GM23338 (cell line): ENCODE measurements at regions not wholly inside any gene's neighbourhood (a gene's known extent, or its start where the extent isn't known, plus 50 kb on each side); places are given as distances from the start of the nearest gene placed in this dataset.

Source experiments
- ATAC-seq: fragments of 200-7000 bp; cut with Tn5 transposase; 3 replicates; pipeline ENCODE4 v1.9.1; 2020
- DNase-seq: peaks from one replicate; pipeline ENCODE4 v3.0.0-alpha.2; 2015; ENCODE audit warnings: low spot score
- H2AFZ ChIP-seq: fragments of 200-600 bp; sonication (generic); 2 replicates; pipeline ENCODE4 v1.8.0; 2016; ENCODE audit warnings: antibody characterized with exemption, mild to moderate bottlenecking, moderate library complexity
- H3F3A ChIP-seq: fragments of 200-600 bp; sonication (generic); replicated peaks from 2 replicates; pipeline ENCODE4 v1.8.0; 2017; ENCODE audit warnings: antibody characterized with exemption, mixed run types, low read depth
- H3K27ac ChIP-seq: fragments of 200-600 bp; sonication (generic); 2 replicates; pipeline ENCODE4 v1.6.1; 2016; ENCODE audit warnings: low read depth
- H3K27me3 ChIP-seq: fragments of 200-600 bp; sonication (generic); 2 replicates; pipeline ENCODE4 v1.8.0; 2016; ENCODE audit warnings: mild to moderate bottlenecking, mixed run types, moderate library complexity; ENCODE audit not compliant: insufficient read depth
- H3K36me3 ChIP-seq: fragments of 200-600 bp; sonication (generic); 2 replicates; pipeline ENCODE4 v1.8.0; 2016; ENCODE audit warnings: mild to moderate bottlenecking; ENCODE audit not compliant: insufficient read depth
- H3K4me1 ChIP-seq: fragments of 200-600 bp; sonication (generic); 2 replicates; pipeline ENCODE4 v1.8.0; 2016; ENCODE audit warnings: mild to moderate bottlenecking, moderate library complexity; ENCODE audit not compliant: insufficient read depth
- H3K4me2 ChIP-seq: fragments of 200-600 bp; sonication (generic); 2 replicates; pipeline ENCODE4 v1.7.1; 2017; ENCODE audit warnings: mixed run types
- H3K4me3 ChIP-seq: fragments of 200-600 bp; sonication (generic); 2 replicates; pipeline ENCODE4 v1.6.1; 2016; ENCODE audit warnings: mixed run types
- H3K79me2 ChIP-seq: fragments of 200-600 bp; sonication (generic); replicated peaks from 2 replicates; pipeline ENCODE4 v1.8.0; 2017; ENCODE audit warnings: mild to moderate bottlenecking; ENCODE audit not compliant: insufficient read depth
- H3K9me2 ChIP-seq: fragments of 200-600 bp; sonication (generic); 2 replicates; pipeline ENCODE4 v1.8.0; 2017; ENCODE audit not compliant: insufficient read depth
- H4K20me1 ChIP-seq: fragments of 200-600 bp; sonication (generic); replicated peaks from 2 replicates; pipeline ENCODE4 v1.8.0; 2017; ENCODE audit warnings: mild to moderate bottlenecking; ENCODE audit not compliant: insufficient read depth
- H3K27ac Mint-ChIP-seq: 2 replicates; pipeline ENCODE4 v1.8.0; 2020; ENCODE audit warnings: inconsistent platforms, mild to moderate bottlenecking, moderate library complexity, mixed read lengths
- H3K27me3 Mint-ChIP-seq: 3 replicates; pipeline ENCODE4 v1.8.0; 2022; ENCODE audit warnings: low read depth, mild to moderate bottlenecking, moderate library complexity, mixed read lengths, inconsistent platforms; ENCODE audit not compliant: insufficient read depth, poor library complexity
- H3K36me3 Mint-ChIP-seq: 3 replicates; pipeline ENCODE4 v1.8.0; 2021; ENCODE audit warnings: low read depth, mild to moderate bottlenecking, inconsistent platforms, moderate library complexity, mixed read lengths
- H3K4me1 Mint-ChIP-seq: 3 replicates; pipeline ENCODE4 v1.8.0; 2020; ENCODE audit warnings: mild to moderate bottlenecking, inconsistent platforms, mixed read lengths
- H3K4me3 Mint-ChIP-seq: 3 replicates; pipeline ENCODE4 v1.8.0; 2021; ENCODE audit warnings: moderate library complexity, mild to moderate bottlenecking, inconsistent platforms, mixed read lengths
- H3K9me3 Mint-ChIP-seq: 3 replicates; pipeline ENCODE4 v1.8.0; 2020; ENCODE audit warnings: moderate library complexity, mild to moderate bottlenecking, inconsistent platforms, mixed read lengths
- CTCF ChIP-seq, 2 experiments: fragments of 200-600 bp in 1 of 2; sonication (generic) in 1 of 2; conservative IDR thresholded peaks; 2 replicates each; pipeline versions ENCODE4 v1.5.1 to v1.6.1; 2016 to 2017; ENCODE audit warnings: antibody characterized with exemption in 2 of 2, low read depth in 2 of 2, mild to moderate bottlenecking in 2 of 2, moderate library complexity in 1 of 2
- EZH2 ChIP-seq: fragments of 200-600 bp; sonication (generic); IDR thresholded peaks from one replicate; pipeline ENCODE4 v1.8.0; 2017; ENCODE audit warnings: antibody characterized with exemption, mild to moderate bottlenecking, low read depth; ENCODE audit not compliant: unreplicated experiment
- JUNB ChIP-seq: IDR thresholded peaks from one replicate; pipeline ENCODE4 v1.6.1; 2016; ENCODE audit warnings: antibody characterized with exemption; ENCODE audit not compliant: unreplicated experiment
- NANOG ChIP-seq: IDR thresholded peaks from 2 replicates; pipeline ENCODE4 v1.6.1; 2016; ENCODE audit warnings: antibody characterized with exemption, borderline replicate concordance
- STAT1 ChIP-seq: IDR thresholded peaks from one replicate; pipeline ENCODE4 v1.6.1; 2016; ENCODE audit warnings: antibody characterized with exemption; ENCODE audit not compliant: unreplicated experiment
- ZNF114 ChIP-seq: fragments of 250-450 bp; sonication (Bioruptor Pico); IDR thresholded peaks from 2 replicates; pipeline ENCODE4 v1.5.0; 2020; ENCODE audit warnings: mild to moderate bottlenecking, moderate library complexity
- ZNF331 ChIP-seq: fragments of 250-450 bp; sonication (Bioruptor Pico); IDR thresholded peaks from 2 replicates; pipeline ENCODE4 v1.5.0; 2020; ENCODE audit warnings: low read depth, mild to moderate bottlenecking, moderate library complexity
- TF ChIP-seq, protein P1 (sequence below): fragments of 250-450 bp; sonication (Bioruptor Pico); IDR thresholded peaks from 2 replicates; pipeline ENCODE4 v1.5.0; 2020; ENCODE audit warnings: mild to moderate bottlenecking, moderate library complexity

DNA sequence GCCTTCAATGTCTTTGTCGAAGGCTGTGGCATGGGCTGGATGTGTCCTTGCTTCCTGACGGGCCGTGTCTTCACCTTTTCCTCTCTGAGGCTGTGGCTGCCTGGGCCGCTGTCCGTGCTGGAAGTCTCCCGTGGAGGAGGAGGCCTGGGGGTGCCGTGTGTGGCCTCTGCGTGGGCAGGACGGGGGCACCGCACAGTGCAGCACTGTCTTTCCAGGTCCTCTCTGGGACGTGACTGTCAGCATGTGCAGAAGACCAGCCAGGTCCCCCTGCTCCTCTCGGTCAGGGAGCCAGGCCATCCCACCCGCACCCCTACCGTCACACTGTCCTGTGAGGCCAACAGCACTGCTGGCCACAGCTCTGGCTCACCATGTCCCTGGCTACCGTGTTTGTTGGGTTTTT lies 64.4 kb upstream of the ZNF236 start (continued):
- TF ChIP-seq, protein P1, sequence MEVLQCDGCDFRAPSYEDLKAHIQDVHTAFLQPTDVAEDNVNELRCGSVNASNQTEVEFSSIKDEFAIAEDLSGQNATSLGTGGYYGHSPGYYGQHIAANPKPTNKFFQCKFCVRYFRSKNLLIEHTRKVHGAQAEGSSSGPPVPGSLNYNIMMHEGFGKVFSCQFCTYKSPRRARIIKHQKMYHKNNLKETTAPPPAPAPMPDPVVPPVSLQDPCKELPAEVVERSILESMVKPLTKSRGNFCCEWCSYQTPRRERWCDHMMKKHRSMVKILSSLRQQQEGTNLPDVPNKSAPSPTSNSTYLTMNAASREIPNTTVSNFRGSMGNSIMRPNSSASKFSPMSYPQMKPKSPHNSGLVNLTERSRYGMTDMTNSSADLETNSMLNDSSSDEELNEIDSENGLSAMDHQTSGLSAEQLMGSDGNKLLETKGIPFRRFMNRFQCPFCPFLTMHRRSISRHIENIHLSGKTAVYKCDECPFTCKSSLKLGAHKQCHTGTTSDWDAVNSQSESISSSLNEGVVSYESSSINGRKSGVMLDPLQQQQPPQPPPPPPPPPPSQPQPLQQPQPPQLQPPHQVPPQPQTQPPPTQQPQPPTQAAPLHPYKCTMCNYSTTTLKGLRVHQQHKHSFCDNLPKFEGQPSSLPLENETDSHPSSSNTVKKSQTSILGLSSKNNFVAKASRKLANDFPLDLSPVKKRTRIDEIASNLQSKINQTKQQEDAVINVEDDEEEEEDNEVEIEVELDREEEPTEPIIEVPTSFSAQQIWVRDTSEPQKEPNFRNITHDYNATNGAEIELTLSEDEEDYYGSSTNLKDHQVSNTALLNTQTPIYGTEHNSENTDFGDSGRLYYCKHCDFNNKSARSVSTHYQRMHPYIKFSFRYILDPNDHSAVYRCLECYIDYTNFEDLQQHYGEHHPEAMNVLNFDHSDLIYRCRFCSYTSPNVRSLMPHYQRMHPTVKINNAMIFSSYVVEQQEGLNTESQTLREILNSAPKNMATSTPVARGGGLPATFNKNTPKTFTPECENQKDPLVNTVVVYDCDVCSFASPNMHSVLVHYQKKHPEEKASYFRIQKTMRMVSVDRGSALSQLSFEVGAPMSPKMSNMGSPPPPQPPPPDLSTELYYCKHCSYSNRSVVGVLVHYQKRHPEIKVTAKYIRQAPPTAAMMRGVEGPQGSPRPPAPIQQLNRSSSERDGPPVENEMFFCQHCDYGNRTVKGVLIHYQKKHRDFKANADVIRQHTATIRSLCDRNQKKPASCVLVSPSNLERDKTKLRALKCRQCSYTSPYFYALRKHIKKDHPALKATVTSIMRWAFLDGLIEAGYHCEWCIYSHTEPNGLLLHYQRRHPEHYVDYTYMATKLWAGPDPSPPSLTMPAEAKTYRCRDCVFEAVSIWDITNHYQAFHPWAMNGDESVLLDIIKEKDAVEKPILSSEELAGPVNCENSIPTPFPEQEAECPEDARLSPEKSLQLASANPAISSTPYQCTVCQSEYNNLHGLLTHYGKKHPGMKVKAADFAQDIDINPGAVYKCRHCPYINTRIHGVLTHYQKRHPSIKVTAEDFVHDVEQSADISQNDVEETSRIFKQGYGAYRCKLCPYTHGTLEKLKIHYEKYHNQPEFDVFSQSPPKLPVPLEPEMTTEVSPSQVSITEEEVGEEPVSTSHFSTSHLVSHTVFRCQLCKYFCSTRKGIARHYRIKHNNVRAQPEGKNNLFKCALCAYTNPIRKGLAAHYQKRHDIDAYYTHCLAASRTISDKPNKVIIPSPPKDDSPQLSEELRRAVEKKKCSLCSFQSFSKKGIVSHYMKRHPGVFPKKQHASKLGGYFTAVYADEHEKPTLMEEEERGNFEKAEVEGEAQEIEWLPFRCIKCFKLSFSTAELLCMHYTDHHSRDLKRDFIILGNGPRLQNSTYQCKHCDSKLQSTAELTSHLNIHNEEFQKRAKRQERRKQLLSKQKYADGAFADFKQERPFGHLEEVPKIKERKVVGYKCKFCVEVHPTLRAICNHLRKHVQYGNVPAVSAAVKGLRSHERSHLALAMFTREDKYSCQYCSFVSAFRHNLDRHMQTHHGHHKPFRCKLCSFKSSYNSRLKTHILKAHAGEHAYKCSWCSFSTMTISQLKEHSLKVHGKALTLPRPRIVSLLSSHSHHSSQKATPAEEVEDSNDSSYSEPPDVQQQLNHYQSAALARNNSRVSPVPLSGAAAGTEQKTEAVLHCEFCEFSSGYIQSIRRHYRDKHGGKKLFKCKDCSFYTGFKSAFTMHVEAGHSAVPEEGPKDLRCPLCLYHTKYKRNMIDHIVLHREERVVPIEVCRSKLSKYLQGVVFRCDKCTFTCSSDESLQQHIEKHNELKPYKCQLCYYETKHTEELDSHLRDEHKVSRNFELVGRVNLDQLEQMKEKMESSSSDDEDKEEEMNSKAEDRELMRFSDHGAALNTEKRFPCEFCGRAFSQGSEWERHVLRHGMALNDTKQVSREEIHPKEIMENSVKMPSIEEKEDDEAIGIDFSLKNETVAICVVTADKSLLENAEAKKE (CRISPR knock-in tag), result no peak
- TF ChIP-seq ZNF331 (CRISPR knock-in tag), result no peak
- no peak for TF ChIP-seq STAT1
- TF ChIP-seq ZNF114, result no peak

GRCh38 chr18:76757335-76757734 lies 65.0 kb upstream of the ZNF236 start:
- H3K4me2 ChIP-seq, result no peak overlapping the region
- Mint-ChIP-seq H3K4me1 (no peaks in the 10 kb centered on the region), H3K27me3 (peaks cover 2% of the 10 kb centered on the region), H3K9me3 (peaks cover 13% of the 10 kb centered on the region; the same call in 2 of the 3 replicates), H3K36me3 (no peaks in the 10 kb centered on the region; the same call in 2 of the 3 replicates), H3K27ac (no peak overlapping the region), H3K4me3 (no peak overlapping the region)
- H3F3A ChIP-seq, result no peaks in the 10 kb centered on the region
- H3K4me3 ChIP-seq, result no peak overlapping the region
- no peaks in the 10 kb centered on the region for H3K4me1 ChIP-seq
- H3K27ac ChIP-seq, result no peak overlapping the region
- H4K20me1 ChIP-seq, result no peaks in the 10 kb centered on the region
- H3K27me3 ChIP-seq, result no peaks in the 10 kb centered on the region
- no peak for ATAC-seq
- H3K79me2 ChIP-seq, result no peaks in the 10 kb centered on the region
- 0 out of 2 replicates have a peak, but pooled peaks cover 5% of the 10 kb centered on the region for H3K9me2 ChIP-seq
- H2AFZ ChIP-seq, result no peak overlapping the region
- no peak for DNase-seq
- no peaks in the 10 kb centered on the region for H3K36me3 ChIP-seq
- TF ChIP-seq EZH2, result no peak
- TF ChIP-seq CTCF (conservative IDR thresholded peaks at IDR 0.05; ENCODE audit: low read depth in 2 of 2), result no peak
- TF ChIP-seq, protein P1 (CRISPR knock-in tag), result no peak
- TF ChIP-seq JUNB, result no peak
- TF ChIP-seq NANOG, result no peak
- no peak for TF ChIP-seq ZNF114
- TF ChIP-seq ZNF331 (CRISPR knock-in tag), result no peak
- TF ChIP-seq STAT1, result no peak
